A549 (cell line): ENCODE measurements at regions not wholly inside any gene's neighbourhood (a gene's known extent, or its start where the extent isn't known, plus 50 kb on each side); places are given as distances from the start of the nearest gene placed in this dataset.

Experiments
- CEBPB ChIP-seq, 2 experiments: fragments of >200 bp in 1 of 2; sonication (Bioruptor Twin) in 1 of 2; formaldehyde crosslinking in 1 of 2; IDR thresholded peaks; 2 replicates each; pipeline ENCODE4 v1.6.1; 2012 to 2016
- HDAC2 ChIP-seq: fragments of 200-600 bp; sonication (generic); IDR thresholded peaks from 2 replicates; pipeline ENCODE4 v1.6.1; 2016
- HOXA7 ChIP-seq: fragments of 250-450 bp; sonication (Bioruptor Pico); IDR thresholded peaks from 2 replicates; pipeline ENCODE4 v1.5.0; 2020; ENCODE audit warnings: mild to moderate bottlenecking, moderate library complexity
- JUN ChIP-seq, 2 experiments: fragments of >200 bp; sonication (Bioruptor Twin); formaldehyde crosslinking; IDR thresholded peaks; 2 replicates in 1 of 2; 3 replicates in 1 of 2; pipeline ENCODE4 v1.6.1; 2016 to 2017
- MAZ ChIP-seq: fragments of 150-350 bp; IDR thresholded peaks from 2 replicates; pipeline ENCODE4 v1.6.1; 2014; ENCODE audit warnings: antibody characterized with exemption, low read depth, low read length, borderline replicate concordance
- MYC ChIP-seq: IDR thresholded peaks from 2 replicates; pipeline ENCODE4 v1.6.1; 2012; ENCODE audit warnings: mild to moderate bottlenecking, inconsistent platforms, low read length, improper control_type of control experiment, borderline replicate concordance
- POLR2A ChIP-seq: IDR thresholded peaks from 2 replicates; pipeline ENCODE4 v1.6.1; 2012; ENCODE audit warnings: mild to moderate bottlenecking, low read length
- RAD21 ChIP-seq, 2 experiments: fragments of >200 bp in 1 of 2; sonication (Bioruptor Twin) in 1 of 2; formaldehyde crosslinking in 1 of 2; IDR thresholded peaks in 1 of 2; conservative IDR thresholded peaks in 1 of 2; 2 replicates in 1 of 2; 3 replicates in 1 of 2; pipeline ENCODE4 v1.6.1; 2012 to 2018; ENCODE audit warnings: inconsistent platforms in 1 of 2
- RARB ChIP-seq: fragments of 250-450 bp; sonication (Bioruptor Pico); IDR thresholded peaks from 2 replicates; pipeline ENCODE4 v1.8.0; 2021; ENCODE audit warnings: mild to moderate bottlenecking, moderate library complexity
- RCOR1 ChIP-seq: fragments of 150-350 bp; IDR thresholded peaks from 2 replicates; pipeline ENCODE4 v1.6.1; 2014; ENCODE audit warnings: antibody characterized with exemption, low read length, low read depth
- TF ChIP-seq, protein P1 (sequence below): fragments of >200 bp; sonication (Bioruptor Twin); formaldehyde crosslinking; IDR thresholded peaks from 3 replicates; pipeline ENCODE4 v1.5.1; 2016
- TF ChIP-seq, protein P2 (sequence below): IDR thresholded peaks from 2 replicates; pipeline ENCODE4 v1.6.1; 2012

DNA sequence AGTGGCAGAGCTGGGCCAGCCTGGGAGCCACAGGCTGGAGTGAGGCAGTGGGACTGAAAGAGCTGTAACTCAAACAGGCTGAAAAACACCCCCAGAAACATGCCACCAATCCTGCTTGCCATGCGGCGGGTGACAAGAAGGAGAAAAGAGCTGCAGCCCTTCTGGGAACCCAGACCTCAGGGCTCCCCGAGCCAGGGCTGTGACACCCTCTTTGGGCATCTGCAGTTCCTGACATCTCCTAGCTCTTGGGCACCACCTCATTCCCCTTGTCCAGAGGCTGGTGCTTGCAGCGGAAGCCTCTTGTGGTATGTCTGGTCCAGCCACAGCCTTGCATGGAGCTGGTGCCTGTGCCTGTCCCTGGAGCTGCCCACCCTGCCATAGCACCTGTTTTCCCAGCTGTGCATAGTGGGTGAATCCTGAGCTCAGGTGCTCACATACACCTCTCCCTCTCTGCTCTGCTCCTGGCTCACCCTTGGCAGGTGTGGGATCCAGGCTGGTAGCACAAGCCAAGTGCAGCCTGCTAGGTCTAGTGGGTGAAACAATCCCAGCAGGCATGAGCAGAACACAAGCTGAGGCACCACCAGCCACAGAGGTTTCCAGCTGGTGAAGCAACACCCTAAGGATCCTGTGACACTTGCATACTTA lies 149.0 kb downstream of the CXXC4 start:
- no peak for TF ChIP-seq POLR2A
- TF ChIP-seq, protein P1, sequence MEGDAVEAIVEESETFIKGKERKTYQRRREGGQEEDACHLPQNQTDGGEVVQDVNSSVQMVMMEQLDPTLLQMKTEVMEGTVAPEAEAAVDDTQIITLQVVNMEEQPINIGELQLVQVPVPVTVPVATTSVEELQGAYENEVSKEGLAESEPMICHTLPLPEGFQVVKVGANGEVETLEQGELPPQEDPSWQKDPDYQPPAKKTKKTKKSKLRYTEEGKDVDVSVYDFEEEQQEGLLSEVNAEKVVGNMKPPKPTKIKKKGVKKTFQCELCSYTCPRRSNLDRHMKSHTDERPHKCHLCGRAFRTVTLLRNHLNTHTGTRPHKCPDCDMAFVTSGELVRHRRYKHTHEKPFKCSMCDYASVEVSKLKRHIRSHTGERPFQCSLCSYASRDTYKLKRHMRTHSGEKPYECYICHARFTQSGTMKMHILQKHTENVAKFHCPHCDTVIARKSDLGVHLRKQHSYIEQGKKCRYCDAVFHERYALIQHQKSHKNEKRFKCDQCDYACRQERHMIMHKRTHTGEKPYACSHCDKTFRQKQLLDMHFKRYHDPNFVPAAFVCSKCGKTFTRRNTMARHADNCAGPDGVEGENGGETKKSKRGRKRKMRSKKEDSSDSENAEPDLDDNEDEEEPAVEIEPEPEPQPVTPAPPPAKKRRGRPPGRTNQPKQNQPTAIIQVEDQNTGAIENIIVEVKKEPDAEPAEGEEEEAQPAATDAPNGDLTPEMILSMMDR, result no peak
- TF ChIP-seq, protein P2, sequence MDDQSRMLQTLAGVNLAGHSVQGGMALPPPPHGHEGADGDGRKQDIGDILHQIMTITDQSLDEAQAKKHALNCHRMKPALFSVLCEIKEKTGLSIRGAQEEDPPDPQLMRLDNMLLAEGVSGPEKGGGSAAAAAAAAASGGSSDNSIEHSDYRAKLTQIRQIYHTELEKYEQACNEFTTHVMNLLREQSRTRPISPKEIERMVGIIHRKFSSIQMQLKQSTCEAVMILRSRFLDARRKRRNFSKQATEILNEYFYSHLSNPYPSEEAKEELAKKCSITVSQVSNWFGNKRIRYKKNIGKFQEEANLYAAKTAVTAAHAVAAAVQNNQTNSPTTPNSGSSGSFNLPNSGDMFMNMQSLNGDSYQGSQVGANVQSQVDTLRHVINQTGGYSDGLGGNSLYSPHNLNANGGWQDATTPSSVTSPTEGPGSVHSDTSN, result no peak
- no peak for TF ChIP-seq MAZ
- no peak for TF ChIP-seq RCOR1
- no peak for TF ChIP-seq HOXA7 (CRISPR knock-in tag)
- TF ChIP-seq RARB, result no peak
- TF ChIP-seq CEBPB (IDR thresholded peaks at IDR 0.05), result no peak
- TF ChIP-seq RAD21 (conservative IDR thresholded peaks at IDR 0.05 in 1 of 2, IDR thresholded peaks at IDR 0.05 in 1 of 2), result no peak
- TF ChIP-seq JUN (IDR thresholded peaks at IDR 0.05), result no peak
- no peak for TF ChIP-seq HDAC2
- no peak for TF ChIP-seq MYC
